A549 (cell line): ENCODE measurements at regions not wholly inside any gene's neighbourhood (a gene's known extent, or its start where the extent isn't known, plus 50 kb on each side); places are given as distances from the start of the nearest gene placed in this dataset.

Experiments used
- ATAC-seq, 2 experiments: fragments of 200-7000 bp in 1 of 2; fragments of >200 bp in 1 of 2; cut with Nextera tagmentation in 1 of 2; cut with Tn5 transposase in 1 of 2; 3 replicates each; pipeline versions ENCODE4 v1.8.0 to v1.9.1; 2018 to 2020; ENCODE audit warnings: mild to moderate bottlenecking in 1 of 2, moderate library complexity in 1 of 2
- CTCF ChIA-PET: fragments of 300-600 bp; sonication (Branson Sonifier 250); formaldehyde crosslinking; extraction: SDS; loops from one replicate; lab custom pipeline; 2021; ENCODE audit warnings: antibody characterized with exemption, inconsistent platforms; lab: Yijun Ruan, JAX
- POLR2A ChIA-PET: fragments of 350-600 bp; formaldehyde crosslinking; extraction: SDS; loops from one replicate; lab custom pipeline; 2021; ENCODE audit warnings: antibody characterized with exemption, inconsistent platforms; lab: Yijun Ruan, JAX
- DNase-seq, 2 experiments: peaks; one replicate each; pipeline versions ENCODE4 v3.0.0 to v3.0.0-alpha.2; 2011 to 2016; ENCODE audit warnings: low read depth in 1 of 2, low spot score in 1 of 2
- FAIRE-seq: peaks from 2 replicates; lab custom pipeline; 2011; peaks lifted over from hg19 to GRCh38; lab: Jason Lieb, UNC
- H3K27ac ChIP-seq, 2 experiments: fragments of >200 bp; sonication (Bioruptor Twin); formaldehyde crosslinking; 3 replicates each; pipeline ENCODE4 v1.5.1; 2016 to 2017
- H3K4me1 ChIP-seq: fragments of >200 bp; sonication (Bioruptor Twin); formaldehyde crosslinking; 3 replicates; pipeline ENCODE4 v1.6.1; 2016
- H3K4me2 ChIP-seq: fragments of >200 bp; sonication (Bioruptor Twin); formaldehyde crosslinking; 3 replicates; pipeline ENCODE4 v1.6.1; 2016
- H3K4me3 ChIP-seq: fragments of >200 bp; sonication (Bioruptor Twin); formaldehyde crosslinking; 3 replicates; pipeline ENCODE4 v1.5.1; 2016
- H3K9me3 ChIP-seq: fragments of >200 bp; sonication (Bioruptor Twin); formaldehyde crosslinking; 3 replicates; pipeline ENCODE4 v1.6.1; 2016
- ATOH8 ChIP-seq: fragments of 250-450 bp; sonication (Bioruptor Pico); IDR thresholded peaks from 2 replicates; pipeline ENCODE4 v1.5.0; 2020; ENCODE audit warnings: low read depth, mild to moderate bottlenecking, moderate library complexity
- BCL3 ChIP-seq: fragments of >200 bp; sonication (Bioruptor Twin); formaldehyde crosslinking; IDR thresholded peaks from 3 replicates; pipeline ENCODE4 v1.6.1; 2016
- CEBPB ChIP-seq, 2 experiments: fragments of >200 bp in 1 of 2; sonication (Bioruptor Twin) in 1 of 2; formaldehyde crosslinking in 1 of 2; IDR thresholded peaks; 2 replicates each; pipeline ENCODE4 v1.6.1; 2012 to 2016
- CTCF ChIP-seq: fragments of >200 bp; sonication (Bioruptor Twin); formaldehyde crosslinking; IDR thresholded peaks from 3 replicates; pipeline ENCODE4 v1.5.1; 2016
- ELK1 ChIP-seq: fragments of 150-350 bp; IDR thresholded peaks from 2 replicates; pipeline ENCODE4 v1.6.1; 2014; ENCODE audit warnings: low read depth, mild to moderate bottlenecking, low read length
- FOXS1 ChIP-seq: fragments of 250-450 bp; sonication (Bioruptor Pico); IDR thresholded peaks from 2 replicates; pipeline ENCODE4 v1.5.0; 2020; ENCODE audit warnings: mild to moderate bottlenecking, moderate library complexity
- HEYL ChIP-seq: fragments of 250-450 bp; sonication (Bioruptor Pico); IDR thresholded peaks from 2 replicates; pipeline ENCODE4 v1.8.0; 2021; ENCODE audit warnings: mild to moderate bottlenecking, moderate library complexity
- HOXB13 ChIP-seq: fragments of 250-450 bp; sonication (Bioruptor Pico); IDR thresholded peaks from 2 replicates; pipeline ENCODE4 v1.5.0; 2020; ENCODE audit warnings: low read depth, mild to moderate bottlenecking, moderate library complexity
- HOXB5 ChIP-seq: fragments of 250-450 bp; sonication (Bioruptor Pico); IDR thresholded peaks from 2 replicates; pipeline ENCODE4 v1.5.0; 2020; ENCODE audit warnings: mild to moderate bottlenecking, moderate library complexity
- JUN ChIP-seq, 2 experiments: fragments of >200 bp; sonication (Bioruptor Twin); formaldehyde crosslinking; IDR thresholded peaks; 2 replicates in 1 of 2; 3 replicates in 1 of 2; pipeline ENCODE4 v1.6.1; 2016 to 2017
- NFE2L2 ChIP-seq: fragments of 150-350 bp; conservative IDR thresholded peaks from 2 replicates; pipeline ENCODE4 v1.6.1; 2014; ENCODE audit warnings: low read length
- PHF8 ChIP-seq: fragments of 200-600 bp; sonication (generic); IDR thresholded peaks from 2 replicates; pipeline ENCODE4 v1.6.1; 2016; ENCODE audit warnings: low read depth, mild to moderate bottlenecking, antibody characterized with exemption, moderate library complexity, borderline replicate concordance
- RAD21 ChIP-seq, 2 experiments: fragments of >200 bp in 1 of 2; sonication (Bioruptor Twin) in 1 of 2; formaldehyde crosslinking in 1 of 2; IDR thresholded peaks in 1 of 2; conservative IDR thresholded peaks in 1 of 2; 2 replicates in 1 of 2; 3 replicates in 1 of 2; pipeline ENCODE4 v1.6.1; 2012 to 2018; ENCODE audit warnings: inconsistent platforms in 1 of 2
- RCOR1 ChIP-seq: fragments of 150-350 bp; IDR thresholded peaks from 2 replicates; pipeline ENCODE4 v1.6.1; 2014; ENCODE audit warnings: antibody characterized with exemption, low read length, low read depth
- REST ChIP-seq: fragments of 200-600 bp; sonication (generic); IDR thresholded peaks from 2 replicates; pipeline ENCODE4 v1.6.1; 2016; ENCODE audit warnings: antibody characterized with exemption, mild to moderate bottlenecking, moderate library complexity
- RNF2 ChIP-seq: fragments of 200-600 bp; sonication (generic); IDR thresholded peaks from 2 replicates; pipeline ENCODE4 v1.6.1; 2016; ENCODE audit warnings: low read depth, mild to moderate bottlenecking, antibody characterized with exemption, moderate library complexity, borderline replicate concordance
- SMC3 ChIP-seq: fragments of >200 bp; sonication (Bioruptor Twin); formaldehyde crosslinking; IDR thresholded peaks from 3 replicates; pipeline ENCODE4 v1.6.1; 2018; ENCODE audit warnings: inconsistent platforms
- TFCP2L1 ChIP-seq: fragments of 250-450 bp; sonication (Bioruptor Pico); IDR thresholded peaks from 2 replicates; pipeline ENCODE4 v1.5.0; 2021; ENCODE audit warnings: mild to moderate bottlenecking
- TP53 ChIP-seq: fragments of 250-450 bp; sonication (Bioruptor Pico); IDR thresholded peaks from 2 replicates; pipeline ENCODE4 v1.5.0; 2021; ENCODE audit warnings: mild to moderate bottlenecking, moderate library complexity
- ZSCAN20 ChIP-seq: fragments of 250-450 bp; sonication (Bioruptor Pico); IDR thresholded peaks from 2 replicates; pipeline ENCODE4 v1.8.0; 2022; ENCODE audit warnings: mild to moderate bottlenecking, moderate library complexity
- WGBS: methylation state at CpG from one replicate; pipeline ENCODE4 v1.1.6; 2017; ENCODE audit errors: missing lambda C conversion rate; 5-methylcytosine and 5-hydroxymethylcytosine counted together

- POLR2A ChIA-PET: no interaction called here
- FAIRE-seq: no peak
- no peaks in the 10 kb centered on the region for H3K4me1 ChIP-seq
Measured at GRCh38 chr2:120635146-120635545, 100.5 kb upstream of the GLI2 start.

More at GRCh38 chr2:120635146-120635545, 100.5 kb upstream of the GLI2 start:
- H3K4me3 ChIP-seq: no peak overlapping the region
- WGBS: 25% methylated on average over 5 of the region's 5 CpGs
- TF ChIP-seq HOXB13 (CRISPR knock-in tag) (no peak), SMC3 (no peak), CTCF (no peak), RCOR1 (no peak), FOXS1 (CRISPR knock-in tag) (no peak), REST (no peak), PHF8 (no peak), BCL3 (no peak), ATOH8 (CRISPR knock-in tag) (no peak), NFE2L2 (no peak), TP53 (CRISPR knock-in tag) (no peak), RAD21 (conservative IDR thresholded peaks at IDR 0.05 in 1 of 2, IDR thresholded peaks at IDR 0.05 in 1 of 2) (no peak), CEBPB (IDR thresholded peaks at IDR 0.05) (no peak), ELK1 (no peak), HOXB5 (CRISPR knock-in tag) (no peak), TFCP2L1 (CRISPR knock-in tag) (no peak), JUN (IDR thresholded peaks at IDR 0.05) (no peak), HEYL (CRISPR knock-in tag) (no peak), RNF2 (no peak), ZSCAN20 (CRISPR knock-in tag) (no peak)
- TF ChIP-seq, all 56 proteins: peak for 0
- CTCF ChIA-PET: interaction anchor here (1.0 kb wide), 1 partner anchor 13 kb away, joined by 3 read pairs; no protein-coding TSS in a partner anchor
- ATAC-seq: no peak
- DNase-seq: no peak
- H3K4me2 ChIP-seq: no peak overlapping the region
- H3K27ac ChIP-seq: no peak overlapping the region
- H3K9me3 ChIP-seq: no peaks in the 10 kb centered on the region
